Mammary epithelial cell (primary cell): ENCODE measurements at regions not wholly inside any gene's neighbourhood (a gene's known extent, or its start where the extent isn't known, plus 50 kb on each side); places are given as distances from the start of the nearest gene placed in this dataset.

ENCODE experiments used
- CTCF ChIP-seq, 2 donors: IDR thresholded peaks in 1 of 2; conservative IDR thresholded peaks in 1 of 2; 2 replicates each; pipeline ENCODE4 v1.5.1; 2011 to 2012; ENCODE audit warnings: inconsistent platforms in 2 of 2, low read length in 2 of 2, mild to moderate bottlenecking in 2 of 2, control low read depth in 1 of 2, low read depth in 1 of 2; ENCODE audit not compliant: insufficient read depth in 1 of 2; ENCODE audit errors: extremely low read depth in 1 of 2
- EZH2 ChIP-seq: IDR thresholded peaks from 2 replicates; pipeline ENCODE4 v1.6.1; 2012; ENCODE audit warnings: low read length, inconsistent platforms, borderline replicate concordance

- TF ChIP-seq EZH2 (no peak), CTCF (conservative IDR thresholded peaks at IDR 0.05 in 1 of 2, IDR thresholded peaks at IDR 0.05 in 1 of 2; ENCODE audit: extremely low read depth in 1 of 2, insufficient read depth in 1 of 2, low read depth in 1 of 2, low read length in 2 of 2) (no peak)
These were observed 208.2 kb upstream of the NUDT4 start for GRCh38 chr12:93169536-93169935.
